Omental fat pad (tissue), 3 donors: ENCODE measurements at regions not wholly inside any gene's neighbourhood (a gene's known extent, or its start where the extent isn't known, plus 50 kb on each side); places are given as distances from the start of the nearest gene placed in this dataset. TPM values are rescaled to one million over a fixed set of nuclear protein-coding genes. Genes with fewer than 3 reads are reported as not detected.

Experiments used
- ATAC-seq: fragments of 150-250 bp; one replicate; pipeline ENCODE4 v1.9.1; 2016; ENCODE audit warnings: mild to moderate bottlenecking, moderate library complexity; ENCODE audit not compliant: low FRiP score
- DNase-seq: peaks from one replicate; pipeline ENCODE4 v3.0.0-alpha.2; 2019; ENCODE audit warnings: low spot score
- CTCF ChIP-seq, 3 donors: fragments of 450-650 bp; IDR thresholded peaks; one replicate each; pipeline ENCODE4 v1.5.1; 2016 to 2017; ENCODE audit warnings: antibody characterized with exemption in 3 of 3, mild to moderate bottlenecking in 3 of 3, moderate library complexity in 2 of 3
- small RNA-seq: library from RNA; depleted of rRNA; stranded (forward); fragments of <200 nt; gene quantifications from one replicate; pipeline ENCODE3, GENCODE V24; 2016

GRCh38 chr1:38098101-38098847, 51.7 kb upstream of the POU3F1 start:
- TF ChIP-seq CTCF (IDR thresholded peaks at IDR 0.05) = no peak
- ATAC-seq (no peak), DNase-seq (no peak)

DNA sequence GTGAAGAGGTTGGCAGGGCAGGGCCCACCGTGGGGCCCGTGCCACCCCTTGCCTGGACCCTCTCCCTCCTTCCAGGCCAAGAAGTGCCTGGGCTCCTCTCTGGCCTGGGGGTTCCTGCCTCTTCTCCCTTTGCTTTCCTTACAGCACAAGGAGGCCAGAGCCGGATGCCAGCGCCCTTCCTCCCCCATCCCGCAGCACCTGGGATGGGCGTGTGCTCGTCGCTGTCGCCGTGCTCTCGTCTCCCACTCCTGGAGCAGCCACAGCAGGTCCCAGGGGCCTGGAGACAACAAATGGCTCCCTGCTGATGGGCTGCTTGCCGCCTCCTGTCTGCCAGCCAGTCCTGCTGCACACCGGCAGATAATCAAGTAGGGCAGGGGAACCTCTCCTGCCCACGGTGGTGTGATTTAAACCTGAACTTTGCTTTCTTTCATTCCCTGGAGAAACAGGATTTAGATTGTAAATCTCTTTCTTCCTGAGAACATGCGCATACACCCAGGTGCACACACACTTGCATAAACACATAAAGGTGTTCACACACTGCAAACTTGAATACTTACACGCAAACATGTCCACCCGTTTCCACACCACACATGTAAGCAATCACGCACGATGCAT, 50.8 kb upstream of the POU3F1 start:
- TF ChIP-seq CTCF (IDR thresholded peaks at IDR 0.05) = no peak
- no peak for DNase-seq

More for the DNA sequence above, 50.8 kb upstream of the POU3F1 start:
- ATAC-seq = no peak

Small RNA genes lying in the stretch of these regions (small RNA-seq; reads per million reads assigned to genes)
- gene RNU6-753P = not detected
